ENCODE measurements at regions not wholly inside any gene's neighbourhood (a gene's known extent, or its start where the extent isn't known, plus 50 kb on each side); places are given as distances from the start of the nearest gene placed in this dataset.

DNA sequence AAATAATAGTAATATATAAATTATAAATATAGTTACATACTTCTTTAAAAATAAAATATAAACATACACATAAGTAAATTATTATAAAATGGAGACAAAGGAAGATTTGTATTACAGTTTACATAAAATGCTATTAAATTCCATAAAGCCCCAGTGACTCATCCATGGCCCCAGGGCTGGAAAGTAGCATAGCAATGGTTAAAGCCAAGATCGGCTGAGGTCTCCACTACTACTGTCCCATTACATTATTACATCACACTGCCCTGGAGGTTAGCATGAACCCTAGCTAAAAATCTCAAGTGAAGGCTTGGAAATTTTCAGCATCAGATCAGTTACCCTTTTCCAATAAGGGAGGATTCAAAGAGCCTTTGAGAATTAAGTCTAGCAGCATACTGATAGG, 936.2 kb downstream of the DSC3 start:
- Histone ChIP-seq H3K27ac (no peak overlapping the region), H3K4me2 (no peak overlapping the region)

DNA sequence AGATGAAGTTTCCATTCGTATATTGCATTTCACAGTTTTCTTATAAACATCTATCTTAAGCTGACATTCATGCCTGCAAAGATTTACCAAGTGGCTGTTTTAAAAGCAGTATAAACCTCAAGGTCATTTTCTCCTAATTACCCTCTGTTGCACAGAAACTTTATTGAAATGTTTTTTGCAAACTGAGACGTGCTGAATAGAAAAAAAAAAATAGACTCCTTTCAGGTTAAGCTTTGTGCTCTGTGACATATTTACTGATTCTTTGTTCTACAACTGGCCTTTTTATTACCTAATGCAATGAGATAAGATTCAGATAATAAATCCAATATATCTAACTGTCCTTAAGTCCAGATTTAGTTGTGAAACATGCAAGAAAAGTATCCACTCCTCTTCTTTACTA, 938.7 kb downstream of the DSC3 start:
- H3K27ac ChIP-seq: no peak overlapping the region
- H4K20me1 ChIP-seq (ENCODE audit: insufficient read depth): no peaks in the 10 kb centered on the region
- no peaks in the 10 kb centered on the region for H3K36me3 ChIP-seq (ENCODE audit: insufficient read depth)
- no peak overlapping the region for H3K9ac ChIP-seq
- no peak for TF ChIP-seq CTCF (conservative IDR thresholded peaks at IDR 0.05; ENCODE audit: low read depth, low read length)
- H2AFZ ChIP-seq (ENCODE audit: low read depth): no peak overlapping the region
- H3K27me3 ChIP-seq (ENCODE audit: insufficient read depth, low read depth): no peaks in the 10 kb centered on the region
- H3K4me2 ChIP-seq: no peak overlapping the region
- no peak overlapping the region for H3K4me3 ChIP-seq (IDR thresholded peaks at IDR 0.05; ENCODE audit: insufficient read depth, low read depth, low read length)
- H3K4me1 ChIP-seq (ENCODE audit: low read depth, poor library complexity, severe bottlenecking): no peaks in the 10 kb centered on the region
- H3K79me2 ChIP-seq (ENCODE audit: insufficient read depth, low read depth): no peaks in the 10 kb centered on the region

More for the DNA sequence above, 936.2 kb downstream of the DSC3 start:
- no peak for TF ChIP-seq CTCF (conservative IDR thresholded peaks at IDR 0.05; ENCODE audit: low read depth, low read length)
- Histone ChIP-seq H2AFZ (ENCODE audit: low read depth) (no peak overlapping the region), H3K27me3 (ENCODE audit: insufficient read depth, low read depth) (no peaks in the 10 kb centered on the region), H4K20me1 (ENCODE audit: insufficient read depth) (no peaks in the 10 kb centered on the region), H3K36me3 (ENCODE audit: insufficient read depth) (no peaks in the 10 kb centered on the region), H3K79me2 (ENCODE audit: insufficient read depth, low read depth) (no peaks in the 10 kb centered on the region), H3K9ac (no peak overlapping the region), H3K4me3 (IDR thresholded peaks at IDR 0.05; ENCODE audit: insufficient read depth, low read depth, low read length) (no peak overlapping the region), H3K4me1 (ENCODE audit: low read depth, poor library complexity, severe bottlenecking) (no peaks in the 10 kb centered on the region)

- H3K36me3 ChIP-seq (ENCODE audit: insufficient read depth): no peaks in the 10 kb centered on the region
- no peak overlapping the region for H3K4me2 ChIP-seq
- no peak for TF ChIP-seq CTCF (conservative IDR thresholded peaks at IDR 0.05; ENCODE audit: low read depth, low read length)
- no peak overlapping the region for H3K4me3 ChIP-seq (IDR thresholded peaks at IDR 0.05; ENCODE audit: insufficient read depth, low read depth, low read length)
- H3K79me2 ChIP-seq (ENCODE audit: insufficient read depth, low read depth): no peaks in the 10 kb centered on the region
- no peak overlapping the region for H3K27ac ChIP-seq
- H2AFZ ChIP-seq (ENCODE audit: low read depth): no peak overlapping the region
- H3K9ac ChIP-seq: no peak overlapping the region
- H4K20me1 ChIP-seq (ENCODE audit: insufficient read depth): no peaks in the 10 kb centered on the region
- H3K27me3 ChIP-seq (ENCODE audit: insufficient read depth, low read depth): no peaks in the 10 kb centered on the region
- H3K4me1 ChIP-seq (ENCODE audit: low read depth, poor library complexity, severe bottlenecking): no peaks in the 10 kb centered on the region
Measured at GRCh38 chr18:30096796-30097195, 945.7 kb downstream of the DSC3 start.

GRCh38 chr18:30094556-30094955, 948.0 kb downstream of the DSC3 start:
- Histone ChIP-seq H3K4me2 (no peak overlapping the region), H3K79me2 (ENCODE audit: insufficient read depth, low read depth) (no peaks in the 10 kb centered on the region), H3K27me3 (ENCODE audit: insufficient read depth, low read depth) (no peaks in the 10 kb centered on the region), H3K4me1 (ENCODE audit: low read depth, poor library complexity, severe bottlenecking) (no peaks in the 10 kb centered on the region), H3K27ac (no peak overlapping the region), H4K20me1 (ENCODE audit: insufficient read depth) (no peaks in the 10 kb centered on the region), H2AFZ (ENCODE audit: low read depth) (no peak overlapping the region), H3K36me3 (ENCODE audit: insufficient read depth) (no peaks in the 10 kb centered on the region), H3K9ac (no peak overlapping the region), H3K4me3 (IDR thresholded peaks at IDR 0.05; ENCODE audit: insufficient read depth, low read depth, low read length) (no peak overlapping the region)
- no peak for TF ChIP-seq CTCF (conservative IDR thresholded peaks at IDR 0.05; ENCODE audit: low read depth, low read length)

DNA sequence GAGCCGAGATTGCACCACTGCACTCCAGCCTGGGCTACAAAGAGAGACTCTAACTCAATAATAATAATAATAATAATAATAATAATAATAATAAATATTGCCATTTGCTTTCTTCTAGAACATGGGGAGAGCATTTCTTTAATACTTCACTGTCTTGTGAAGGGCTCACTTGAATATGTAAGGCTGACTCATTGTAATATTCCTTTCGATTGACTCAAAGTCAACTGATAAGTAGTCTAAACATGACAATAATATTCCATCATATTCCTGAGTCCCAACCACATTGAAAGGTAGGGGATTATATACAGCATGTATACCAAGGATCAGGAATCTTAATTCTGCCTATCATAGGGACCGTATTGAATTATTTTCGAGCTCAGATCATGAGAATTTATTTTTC, 949.2 kb downstream of the DSC3 start:
- no peaks in the 10 kb centered on the region for H3K4me1 ChIP-seq (ENCODE audit: low read depth, poor library complexity, severe bottlenecking)
- no peak overlapping the region for H3K27ac ChIP-seq
- H3K27me3 ChIP-seq (ENCODE audit: insufficient read depth, low read depth): no peaks in the 10 kb centered on the region
- H3K4me2 ChIP-seq: no peak overlapping the region
- no peak overlapping the region for H2AFZ ChIP-seq (ENCODE audit: low read depth)
- H3K36me3 ChIP-seq (ENCODE audit: insufficient read depth): no peaks in the 10 kb centered on the region
- no peak for TF ChIP-seq CTCF (conservative IDR thresholded peaks at IDR 0.05; ENCODE audit: low read depth, low read length)
- H3K79me2 ChIP-seq (ENCODE audit: insufficient read depth, low read depth): no peaks in the 10 kb centered on the region
- H3K4me3 ChIP-seq (IDR thresholded peaks at IDR 0.05; ENCODE audit: insufficient read depth, low read depth, low read length): no peak overlapping the region
- H3K9ac ChIP-seq: no peak overlapping the region
- H4K20me1 ChIP-seq (ENCODE audit: insufficient read depth): no peaks in the 10 kb centered on the region
